ENCODE measurements at regions not wholly inside any gene's neighbourhood (a gene's known extent, or its start where the extent isn't known, plus 50 kb on each side); places are given as distances from the start of the nearest gene placed in this dataset.

DNA sequence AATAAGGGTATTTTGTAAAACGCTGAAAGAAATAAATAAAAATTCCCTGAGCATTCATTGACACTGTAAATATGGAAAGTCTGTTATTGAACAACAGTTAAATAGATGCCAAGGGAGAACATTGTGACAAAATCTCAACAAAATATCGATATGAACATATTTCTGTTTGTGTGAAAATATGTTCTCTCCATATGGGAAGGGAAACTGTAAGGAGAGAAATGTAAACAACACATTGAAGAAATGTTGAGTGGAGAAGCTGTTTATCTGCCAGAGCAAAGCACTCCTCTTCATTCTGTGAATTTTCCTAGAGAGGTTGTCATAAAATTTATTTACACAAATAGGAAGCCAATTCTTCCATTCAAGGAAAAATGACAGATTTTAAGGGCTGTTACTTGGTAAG is 57.1 kb upstream of the EOMES start:
- Histone ChIP-seq H3K9me3 (ENCODE audit: control insufficient read depth, low read length) (no peaks in the 10 kb centered on the region), H3K27ac (ENCODE audit: insufficient read depth, low read depth, low read length, poor library complexity, severe bottlenecking) (no peak overlapping the region), H3K4me1 (ENCODE audit: control insufficient read depth, insufficient read depth, low read length) (no peaks in the 10 kb centered on the region), H3K27me3 (ENCODE audit: control insufficient read depth, insufficient read depth, low read length, poor library complexity, severe bottlenecking) (no peaks in the 10 kb centered on the region), H3K4me3 (ENCODE audit: insufficient read depth, low read depth, low read length) (no peak overlapping the region), H3K36me3 (ENCODE audit: control insufficient read depth, insufficient read depth, low read length) (no peaks in the 10 kb centered on the region)
- WGBS, 2 experiments: 92 to 100% methylated on average over 2 of the region's 2 CpGs

DNA sequence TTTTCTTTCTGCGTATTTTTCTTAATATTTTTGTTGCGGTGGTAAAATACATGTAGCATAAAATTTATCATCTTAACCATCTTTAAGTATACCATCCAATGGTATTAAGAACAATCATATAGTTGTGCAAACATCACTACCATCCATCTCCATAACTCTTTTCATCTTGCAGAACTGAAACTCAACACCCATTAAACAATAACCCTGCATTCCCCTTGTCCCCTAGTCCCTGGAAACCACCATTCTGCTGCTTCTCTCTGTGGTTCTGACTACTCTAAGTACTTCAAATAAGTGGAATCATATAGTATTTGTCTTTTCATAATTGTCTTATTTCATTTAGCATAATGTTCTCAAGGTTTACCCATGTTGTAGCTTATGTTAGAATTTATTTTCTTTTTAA is 67.3 kb upstream of the EOMES start:
- H3K36me3 ChIP-seq (ENCODE audit: control insufficient read depth, insufficient read depth, low read length): no peaks in the 10 kb centered on the region
- no peaks in the 10 kb centered on the region for H3K27me3 ChIP-seq (ENCODE audit: control insufficient read depth, insufficient read depth, low read length, poor library complexity, severe bottlenecking)
- no peak overlapping the region for H3K4me3 ChIP-seq (ENCODE audit: insufficient read depth, low read depth, low read length)
- H3K27ac ChIP-seq (ENCODE audit: insufficient read depth, low read depth, low read length, poor library complexity, severe bottlenecking): no peak overlapping the region
- WGBS, 2 experiments: 100% methylated on average over 2 of the region's 2 CpGs; no CpG with 5 or more reads in 1 of the 2 experiments
- H3K9me3 ChIP-seq (ENCODE audit: control insufficient read depth, low read length): no peaks in the 10 kb centered on the region
- H3K4me1 ChIP-seq (ENCODE audit: control insufficient read depth, insufficient read depth, low read length): no peaks in the 10 kb centered on the region

DNA sequence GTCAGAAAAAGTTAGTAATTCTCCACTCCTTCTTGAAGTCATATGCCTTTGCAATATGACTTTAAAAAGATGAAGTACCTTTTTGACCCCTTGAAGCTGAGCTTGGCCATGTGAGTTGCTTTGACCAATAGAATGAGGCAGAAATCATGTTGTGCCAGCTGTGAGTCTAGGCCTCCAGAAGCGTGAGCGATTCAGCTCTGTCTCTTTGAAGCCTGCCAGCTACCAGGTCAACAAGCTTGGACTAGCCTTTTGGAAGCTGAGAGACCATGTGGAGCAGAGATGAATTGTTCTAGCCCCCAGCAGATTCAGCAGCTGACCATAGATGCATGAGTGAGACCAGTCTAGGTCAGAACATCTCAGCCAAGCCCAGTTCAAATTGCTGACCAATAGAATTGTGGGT is 69.8 kb upstream of the EOMES start:
- H3K27ac ChIP-seq (ENCODE audit: insufficient read depth, low read depth, low read length, poor library complexity, severe bottlenecking): no peak overlapping the region
- H3K36me3 ChIP-seq (ENCODE audit: control insufficient read depth, insufficient read depth, low read length): no peaks in the 10 kb centered on the region
- no peaks in the 10 kb centered on the region for H3K9me3 ChIP-seq (ENCODE audit: control insufficient read depth, low read length)
- no peaks in the 10 kb centered on the region for H3K27me3 ChIP-seq (ENCODE audit: control insufficient read depth, insufficient read depth, low read length, poor library complexity, severe bottlenecking)
- no peaks in the 10 kb centered on the region for H3K4me1 ChIP-seq (ENCODE audit: control insufficient read depth, insufficient read depth, low read length)
- no peak overlapping the region for H3K4me3 ChIP-seq (ENCODE audit: insufficient read depth, low read depth, low read length)
- WGBS, 2 experiments: 87 to 94% methylated on average over 2 of the region's 2 CpGs

DNA sequence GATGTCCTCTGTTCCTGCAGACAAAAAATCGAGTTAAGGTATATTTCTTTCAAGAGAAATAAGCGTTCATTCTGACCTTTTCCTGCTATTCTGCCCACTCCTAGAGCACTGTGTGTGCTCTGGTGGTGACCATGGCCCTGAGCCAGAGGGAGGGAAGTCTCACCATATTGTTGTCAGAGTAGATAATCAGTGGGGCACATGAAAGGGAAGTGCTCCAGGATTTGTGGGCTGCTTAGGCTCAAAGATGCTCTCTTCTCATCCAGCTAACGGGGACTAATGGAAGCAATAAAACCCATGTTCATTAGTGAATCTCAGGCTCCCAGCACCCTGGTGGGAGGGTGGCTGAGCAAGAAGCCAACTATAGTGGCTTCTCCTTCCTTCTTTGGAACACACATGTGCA is 70.7 kb upstream of the EOMES start:
- 92 to 93% methylated on average over 3 of the region's 3 CpGs for WGBS, 2 experiments

DNA sequence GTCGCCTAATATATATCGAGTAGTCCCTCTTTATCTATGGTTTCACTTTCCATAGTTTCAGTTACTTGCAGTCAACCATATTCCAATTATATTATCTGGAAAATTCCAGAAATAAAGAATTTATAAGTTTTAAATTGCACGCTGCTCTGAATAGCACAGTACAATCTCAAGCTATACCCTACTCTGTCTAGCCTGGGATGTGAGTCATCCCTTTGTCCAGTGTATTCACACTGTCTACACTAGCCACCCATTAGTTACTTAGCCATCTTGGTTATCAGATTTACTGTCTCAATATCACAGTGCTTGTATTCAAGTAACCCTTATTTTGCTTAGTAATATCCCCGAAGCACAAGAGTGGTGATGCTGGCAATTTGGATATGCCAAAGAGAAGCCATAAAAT is 72.1 kb upstream of the EOMES start:
- H3K27me3 ChIP-seq (ENCODE audit: control insufficient read depth, insufficient read depth, low read length, poor library complexity, severe bottlenecking): no peaks in the 10 kb centered on the region
- H3K36me3 ChIP-seq (ENCODE audit: control insufficient read depth, insufficient read depth, low read length): no peaks in the 10 kb centered on the region
- H3K9me3 ChIP-seq (ENCODE audit: control insufficient read depth, low read length): no peaks in the 10 kb centered on the region
- no peaks in the 10 kb centered on the region for H3K4me1 ChIP-seq (ENCODE audit: control insufficient read depth, insufficient read depth, low read length)
- 86 to 95% methylated on average over 4 of the region's 4 CpGs for WGBS, 2 experiments
- H3K4me3 ChIP-seq (ENCODE audit: insufficient read depth, low read depth, low read length): no peak overlapping the region
- no peak overlapping the region for H3K27ac ChIP-seq (ENCODE audit: insufficient read depth, low read depth, low read length, poor library complexity, severe bottlenecking)

More for the DNA sequence above, 70.7 kb upstream of the EOMES start:
- H3K9me3 ChIP-seq (ENCODE audit: control insufficient read depth, low read length): no peaks in the 10 kb centered on the region
- no peak overlapping the region for H3K4me3 ChIP-seq (ENCODE audit: insufficient read depth, low read depth, low read length)
- no peaks in the 10 kb centered on the region for H3K4me1 ChIP-seq (ENCODE audit: control insufficient read depth, insufficient read depth, low read length)
- H3K27ac ChIP-seq (ENCODE audit: insufficient read depth, low read depth, low read length, poor library complexity, severe bottlenecking): no peak overlapping the region
- no peaks in the 10 kb centered on the region for H3K27me3 ChIP-seq (ENCODE audit: control insufficient read depth, insufficient read depth, low read length, poor library complexity, severe bottlenecking)
- no peaks in the 10 kb centered on the region for H3K36me3 ChIP-seq (ENCODE audit: control insufficient read depth, insufficient read depth, low read length)

DNA sequence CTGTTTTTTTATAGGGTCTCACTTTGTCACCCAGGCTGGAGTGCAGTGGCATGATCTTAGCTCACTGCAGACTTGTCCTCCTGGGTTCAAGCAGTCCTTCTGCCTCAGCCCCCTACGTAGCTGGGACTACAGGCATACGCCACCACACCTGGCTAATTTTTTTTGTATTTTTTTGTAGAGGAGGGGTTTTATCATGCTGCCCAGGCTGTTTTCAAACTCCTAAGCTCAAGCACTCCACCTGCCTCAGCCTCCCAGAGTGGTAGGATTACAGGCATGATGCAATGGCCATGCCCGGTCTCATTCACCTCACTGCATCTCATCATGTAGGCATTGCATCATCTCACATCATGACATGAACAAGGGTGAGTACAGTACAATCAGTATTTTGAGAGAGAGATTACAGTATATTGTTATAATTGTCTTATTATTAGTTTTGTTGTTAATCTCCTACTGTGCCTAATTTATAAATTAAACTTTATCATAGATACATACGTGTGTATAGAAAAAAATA is 74.3 kb upstream of the EOMES start:
- Histone ChIP-seq H3K27ac (ENCODE audit: insufficient read depth, low read depth, low read length, poor library complexity, severe bottlenecking) (no peak overlapping the region), H3K27me3 (ENCODE audit: control insufficient read depth, insufficient read depth, low read length, poor library complexity, severe bottlenecking) (no peaks in the 10 kb centered on the region), H3K4me1 (ENCODE audit: control insufficient read depth, insufficient read depth, low read length) (no peaks in the 10 kb centered on the region), H3K36me3 (ENCODE audit: control insufficient read depth, insufficient read depth, low read length) (no peaks in the 10 kb centered on the region), H3K9me3 (ENCODE audit: control insufficient read depth, low read length) (no peaks in the 10 kb centered on the region), H3K4me3 (ENCODE audit: insufficient read depth, low read depth, low read length) (no peak overlapping the region)
- 89 to 92% methylated on average over 4 of the region's 4 CpGs for WGBS, 2 experiments

DNA sequence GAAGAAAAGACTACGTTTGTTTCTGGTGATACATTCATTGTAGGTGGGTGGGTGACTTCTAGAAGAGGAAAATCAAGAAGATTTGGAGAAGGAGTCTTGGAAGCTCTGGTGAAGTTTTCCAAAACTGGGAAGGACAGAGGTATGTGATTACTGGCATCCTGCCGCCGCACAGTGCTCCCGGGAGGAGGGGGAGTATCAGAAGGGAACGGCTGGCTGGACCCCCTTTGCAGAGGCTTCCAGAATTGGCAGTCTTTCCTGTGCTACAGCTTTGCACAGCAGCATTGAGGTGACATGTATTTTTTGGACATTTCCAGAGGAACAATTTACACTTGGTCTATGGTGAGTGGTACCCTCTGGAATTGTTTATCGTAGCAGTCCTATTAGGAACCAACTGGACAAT is 75.7 kb upstream of the EOMES start:
- Histone ChIP-seq H3K36me3 (ENCODE audit: control insufficient read depth, insufficient read depth, low read length) (no peaks in the 10 kb centered on the region), H3K4me3 (ENCODE audit: insufficient read depth, low read depth, low read length) (no peak overlapping the region), H3K9me3 (ENCODE audit: control insufficient read depth, low read length) (no peaks in the 10 kb centered on the region), H3K27me3 (ENCODE audit: control insufficient read depth, insufficient read depth, low read length, poor library complexity, severe bottlenecking) (no peaks in the 10 kb centered on the region), H3K4me1 (ENCODE audit: control insufficient read depth, insufficient read depth, low read length) (no peaks in the 10 kb centered on the region), H3K27ac (ENCODE audit: insufficient read depth, low read depth, low read length, poor library complexity, severe bottlenecking) (no peak overlapping the region)
- 90 to 92% methylated on average over 6 of the region's 6 CpGs for WGBS, 2 experiments

DNA sequence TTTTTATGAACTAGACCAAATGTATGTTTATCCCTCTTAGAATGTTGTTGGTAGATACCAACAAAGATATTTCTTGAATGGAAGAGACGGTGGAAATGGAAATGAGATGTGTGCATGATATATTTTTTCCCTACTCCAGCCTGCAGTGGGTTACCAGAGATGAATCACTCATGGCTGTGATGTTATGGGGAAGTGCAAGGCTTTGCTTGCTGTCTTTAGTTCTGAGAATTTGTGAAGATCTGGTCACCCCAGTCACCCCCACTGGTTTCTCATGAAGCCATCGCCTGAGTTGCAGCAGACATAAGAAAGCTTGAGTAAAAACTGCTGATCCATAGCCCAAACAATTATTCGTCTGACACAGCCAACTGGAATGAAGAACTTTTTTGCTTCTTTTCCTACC is 78.1 kb upstream of the EOMES start:
- H3K36me3 ChIP-seq (ENCODE audit: control insufficient read depth, insufficient read depth, low read length): no peaks in the 10 kb centered on the region
- H3K4me3 ChIP-seq (ENCODE audit: insufficient read depth, low read depth, low read length): no peak overlapping the region
- no peaks in the 10 kb centered on the region for H3K27me3 ChIP-seq (ENCODE audit: control insufficient read depth, insufficient read depth, low read length, poor library complexity, severe bottlenecking)
- no peaks in the 10 kb centered on the region for H3K4me1 ChIP-seq (ENCODE audit: control insufficient read depth, insufficient read depth, low read length)
- H3K27ac ChIP-seq (ENCODE audit: insufficient read depth, low read depth, low read length, poor library complexity, severe bottlenecking): no peak overlapping the region
- 96 to 100% methylated on average over 3 of the region's 3 CpGs for WGBS, 2 experiments
- H3K9me3 ChIP-seq (ENCODE audit: control insufficient read depth, low read length): no peaks in the 10 kb centered on the region

DNA sequence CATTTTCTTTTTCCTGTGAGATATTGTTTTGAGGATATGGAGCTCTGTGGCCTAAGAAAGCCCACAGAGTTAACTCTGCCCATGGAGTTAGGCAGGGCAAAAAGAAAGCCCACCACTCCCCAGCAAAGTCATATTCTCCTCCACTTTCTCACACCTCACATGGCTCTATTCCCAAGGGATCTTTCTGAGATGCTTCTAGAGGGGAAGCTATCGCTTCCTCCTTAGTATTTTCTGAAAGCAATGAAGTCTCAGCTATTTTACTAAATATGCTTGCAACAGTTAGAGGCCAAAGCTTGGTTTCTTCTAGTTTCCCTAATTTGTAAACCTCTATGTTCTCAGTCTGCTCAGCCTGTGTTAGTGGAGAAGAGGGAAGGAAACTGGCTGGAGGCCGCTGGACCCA is 80.3 kb upstream of the EOMES start:
- no peak overlapping the region for H3K27ac ChIP-seq (ENCODE audit: insufficient read depth, low read depth, low read length, poor library complexity, severe bottlenecking)
- WGBS, 2 experiments: 91 to 100% methylated on average over 2 of the region's 2 CpGs
- H3K36me3 ChIP-seq (ENCODE audit: control insufficient read depth, insufficient read depth, low read length): no peaks in the 10 kb centered on the region
- H3K4me3 ChIP-seq (ENCODE audit: insufficient read depth, low read depth, low read length): no peak overlapping the region
- H3K4me1 ChIP-seq (ENCODE audit: control insufficient read depth, insufficient read depth, low read length): peaks cover 8% of the 10 kb centered on the region
- no peaks in the 10 kb centered on the region for H3K27me3 ChIP-seq (ENCODE audit: control insufficient read depth, insufficient read depth, low read length, poor library complexity, severe bottlenecking)
- H3K9me3 ChIP-seq (ENCODE audit: control insufficient read depth, low read length): no peaks in the 10 kb centered on the region

DNA sequence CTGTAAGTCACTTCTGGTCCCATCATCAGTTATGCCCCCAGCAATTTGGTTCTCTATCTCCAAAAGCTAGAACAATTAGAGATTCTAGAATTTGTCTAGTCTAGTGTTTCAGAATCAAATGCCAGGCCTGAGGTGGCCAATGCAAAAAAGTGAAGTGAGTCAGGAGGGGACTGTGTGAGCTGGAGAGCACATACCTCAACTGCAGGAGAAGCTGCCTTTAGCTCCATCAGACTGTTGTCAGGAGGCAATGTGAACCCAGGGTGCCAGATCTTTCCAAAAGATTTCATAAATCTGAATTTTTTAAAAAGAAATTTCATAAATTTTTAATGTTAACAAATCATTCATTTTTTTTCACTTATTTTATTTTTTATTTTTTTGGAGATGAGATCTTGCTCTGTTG is 80.7 kb upstream of the EOMES start:
- no peak overlapping the region for H3K4me3 ChIP-seq (ENCODE audit: insufficient read depth, low read depth, low read length)

DNA sequence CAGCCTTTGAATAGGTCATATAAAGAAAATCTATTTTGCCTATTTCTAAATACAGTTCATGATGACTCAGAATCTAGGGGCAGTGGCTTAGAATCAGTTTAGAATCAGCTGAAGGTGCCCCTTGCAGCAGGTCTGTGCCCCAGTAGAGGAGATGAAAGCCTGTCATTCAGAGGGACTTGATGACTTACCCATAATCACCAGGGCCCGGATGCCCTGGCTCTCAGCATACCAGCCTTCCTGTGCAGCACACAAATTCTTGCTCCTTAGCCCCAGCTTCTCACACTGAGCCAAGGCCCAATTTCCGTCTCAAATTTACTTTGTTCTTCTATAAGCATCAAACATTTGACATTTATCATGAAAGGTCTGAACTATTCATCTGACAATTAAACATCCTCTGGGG is 83.2 kb upstream of the EOMES start:
- no peaks in the 10 kb centered on the region for H3K27me3 ChIP-seq (ENCODE audit: control insufficient read depth, insufficient read depth, low read length, poor library complexity, severe bottlenecking)
- no peak overlapping the region for H3K27ac ChIP-seq (ENCODE audit: insufficient read depth, low read depth, low read length, poor library complexity, severe bottlenecking)
- H3K36me3 ChIP-seq (ENCODE audit: control insufficient read depth, insufficient read depth, low read length): no peaks in the 10 kb centered on the region
- peaks cover 8% of the 10 kb centered on the region for H3K4me1 ChIP-seq (ENCODE audit: control insufficient read depth, insufficient read depth, low read length)
- 94 to 95% methylated on average over 2 of the region's 2 CpGs for WGBS, 2 experiments
- no peak overlapping the region for H3K4me3 ChIP-seq (ENCODE audit: insufficient read depth, low read depth, low read length)
- H3K9me3 ChIP-seq (ENCODE audit: control insufficient read depth, low read length): no peaks in the 10 kb centered on the region

More for the DNA sequence above, 80.7 kb upstream of the EOMES start:
- Histone ChIP-seq H3K4me1 (ENCODE audit: control insufficient read depth, insufficient read depth, low read length) (peaks cover 8% of the 10 kb centered on the region), H3K27me3 (ENCODE audit: control insufficient read depth, insufficient read depth, low read length, poor library complexity, severe bottlenecking) (no peaks in the 10 kb centered on the region), H3K36me3 (ENCODE audit: control insufficient read depth, insufficient read depth, low read length) (no peaks in the 10 kb centered on the region), H3K27ac (ENCODE audit: insufficient read depth, low read depth, low read length, poor library complexity, severe bottlenecking) (no peak overlapping the region), H3K9me3 (ENCODE audit: control insufficient read depth, low read length) (no peaks in the 10 kb centered on the region)

All from ectodermal cell (in vitro differentiated cells).